Right hindlimb (tissue), 1 donor: ENCODE measurements at regions not wholly inside any gene's neighbourhood (a gene's known extent, or its start where the extent isn't known, plus 50 kb on each side); places are given as distances from the start of the nearest gene placed in this dataset.
"Not testable (repeated sequence)": the region's sequence is repeated elsewhere in the genome, so short reads cannot be mapped to it uniquely, and the experiment has no call there.

Experiments used
- DNase-seq: peaks from one replicate; pipeline ENCODE4 v3.0.0-alpha.2; 2018

DNA sequence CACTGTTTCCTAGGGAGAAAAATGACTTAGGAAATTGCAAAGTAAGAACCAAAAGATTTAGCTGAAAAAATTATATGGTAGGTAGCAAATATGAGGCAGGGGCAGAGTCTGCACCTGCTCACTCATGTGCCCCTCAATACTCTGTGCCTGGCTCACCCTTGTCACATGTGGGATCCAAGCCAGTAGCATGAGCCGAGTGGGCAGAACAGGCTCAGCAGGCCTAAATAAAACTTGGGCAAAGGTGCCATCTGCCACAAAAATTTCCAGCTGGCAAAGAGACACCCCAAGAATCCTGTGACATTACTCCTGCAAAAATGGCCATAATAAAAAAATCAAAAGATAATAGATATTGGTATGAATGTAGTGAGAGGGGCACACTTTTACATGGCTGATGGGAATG, 1321.2 kb downstream of the NCAM2 start:
- DNase-seq: no peak

DNA sequence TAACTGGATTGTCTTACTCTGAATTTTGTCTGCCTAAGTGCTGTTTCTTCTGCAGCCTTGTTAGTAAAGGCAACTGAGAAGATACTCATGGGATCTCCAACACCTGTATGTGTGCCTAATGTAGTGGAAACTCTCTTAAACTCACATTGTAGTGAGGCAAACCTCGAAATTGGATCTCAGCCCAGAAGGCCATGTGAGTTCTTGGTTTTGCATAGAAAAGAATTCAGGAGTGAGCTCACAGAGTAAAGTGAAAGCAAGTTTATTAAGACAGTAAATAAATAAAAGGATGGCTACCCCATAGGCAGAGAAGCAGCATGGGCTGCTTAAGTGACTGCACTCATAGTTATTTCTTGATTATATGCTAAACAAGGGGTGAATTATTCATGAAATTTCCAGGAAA, 1344.7 kb downstream of the NCAM2 start:
- peak; percentile 48 for DNase-seq

DNA sequence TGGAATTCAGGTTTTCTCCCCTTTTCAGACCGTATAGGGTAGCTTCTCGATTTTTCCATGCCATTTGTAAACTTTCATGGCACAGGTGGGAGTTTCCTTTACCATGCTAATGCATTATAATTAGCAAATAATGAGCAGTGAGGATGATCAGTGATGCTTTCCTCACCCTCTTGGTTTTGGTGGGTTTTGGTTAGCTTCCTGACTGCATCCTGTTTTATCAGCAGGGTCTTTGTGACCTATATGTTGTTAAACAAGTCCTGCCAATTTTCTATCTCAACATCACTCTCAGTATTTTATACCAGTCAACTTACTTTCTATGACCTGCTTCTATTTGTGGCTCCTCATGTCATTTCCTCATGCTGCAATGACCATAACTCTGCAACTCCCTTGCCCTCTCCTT, 1345.1 kb downstream of the NCAM2 start:
- DNase-seq: no peak

DNA sequence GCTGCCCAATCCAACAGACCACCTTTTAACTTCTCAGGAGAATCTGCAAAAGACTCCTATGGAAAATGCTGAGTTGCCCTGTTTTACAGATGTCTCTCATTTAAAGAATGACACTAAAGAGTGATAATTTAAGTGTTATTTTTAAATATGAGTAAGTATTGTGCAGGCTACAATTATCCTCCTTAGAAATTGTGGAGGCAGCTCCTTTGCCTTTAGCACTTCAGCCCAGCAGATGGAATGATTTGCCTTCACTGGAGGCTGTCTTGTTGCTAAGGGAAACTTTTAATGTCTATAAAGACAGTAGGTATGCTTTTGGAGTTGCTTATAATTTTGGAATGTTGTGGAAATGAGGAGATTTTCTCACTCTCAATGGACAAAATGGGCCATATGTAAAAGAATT, 1345.5 kb downstream of the NCAM2 start:
- no peak for DNase-seq

DNA sequence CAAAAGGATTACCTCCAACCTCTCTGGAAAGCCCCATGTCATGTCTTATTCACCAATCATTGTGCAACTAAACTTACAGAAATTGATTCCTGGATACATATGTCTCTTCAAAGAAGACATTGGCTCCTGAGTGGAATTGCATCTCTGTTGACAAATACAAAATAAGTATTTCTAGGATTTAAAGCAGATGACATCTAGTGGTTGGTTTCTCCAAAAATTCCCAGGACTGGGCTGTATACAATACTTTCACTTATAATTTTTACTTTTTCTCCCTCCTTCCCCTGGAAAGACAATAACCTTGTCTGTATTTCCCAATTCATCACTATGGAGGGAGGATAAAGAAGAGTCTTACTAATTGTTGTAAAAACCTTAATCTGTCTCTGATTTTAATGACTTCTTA, 1347.4 kb downstream of the NCAM2 start:
- no peak for DNase-seq

DNA sequence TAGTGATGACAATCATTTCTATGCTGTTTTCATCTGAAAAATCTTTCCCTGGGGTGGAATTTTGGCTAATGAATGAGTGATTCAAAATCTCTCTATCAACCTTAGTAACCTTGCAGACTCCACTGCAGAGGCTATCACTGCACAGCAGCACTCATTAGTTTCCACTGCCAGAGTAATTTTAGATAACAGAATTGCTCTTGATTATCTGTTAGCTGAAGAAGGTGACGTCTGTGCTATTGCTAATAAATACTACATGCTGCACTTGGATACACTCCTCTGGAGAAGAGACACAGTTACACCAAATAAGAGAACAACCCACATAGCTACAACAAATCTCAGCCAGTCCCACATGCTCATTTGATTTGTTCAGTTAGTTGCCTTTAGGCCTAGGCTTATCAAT, 1348.4 kb downstream of the NCAM2 start:
- no peak for DNase-seq

DNA sequence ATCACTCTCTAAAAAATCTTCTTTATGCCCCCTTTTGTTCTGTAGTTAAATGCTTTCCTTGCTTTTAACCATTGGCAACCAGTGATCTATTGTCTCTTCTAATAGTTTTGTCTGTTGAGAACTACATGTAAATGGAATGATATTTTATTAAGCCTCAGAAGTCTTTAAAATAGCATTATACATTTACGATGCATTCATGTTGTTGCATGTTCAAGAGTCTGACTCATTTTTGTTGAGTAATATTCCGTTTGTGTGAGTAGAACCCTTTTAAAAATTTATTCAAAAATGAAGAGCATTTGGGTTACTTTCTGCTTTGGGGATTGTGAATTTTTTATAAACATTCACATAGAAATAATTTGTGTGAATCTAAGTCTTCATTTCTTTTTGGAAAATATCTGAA, 1352.9 kb downstream of the NCAM2 start:
- DNase-seq: no peak

DNA sequence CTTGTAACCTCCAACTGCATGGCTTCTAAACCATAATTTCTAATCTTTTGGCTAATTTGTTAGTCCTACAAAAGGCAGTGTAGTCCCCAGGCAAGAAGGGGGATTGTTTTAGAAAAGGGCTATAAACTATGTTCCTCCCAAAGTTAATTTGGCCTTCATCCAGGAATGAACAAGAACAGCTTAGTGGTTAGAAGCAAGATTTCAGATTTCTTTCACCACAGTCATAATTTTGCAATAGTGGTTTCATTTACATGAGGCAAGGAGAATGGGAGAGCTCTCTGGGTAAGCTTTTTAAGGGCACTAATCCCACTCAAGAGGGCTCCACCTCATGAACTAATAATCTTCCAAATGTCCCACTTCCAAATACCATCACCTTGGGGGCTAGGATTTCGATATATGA, 1353.9 kb downstream of the NCAM2 start:
- DNase-seq: no peak

DNA sequence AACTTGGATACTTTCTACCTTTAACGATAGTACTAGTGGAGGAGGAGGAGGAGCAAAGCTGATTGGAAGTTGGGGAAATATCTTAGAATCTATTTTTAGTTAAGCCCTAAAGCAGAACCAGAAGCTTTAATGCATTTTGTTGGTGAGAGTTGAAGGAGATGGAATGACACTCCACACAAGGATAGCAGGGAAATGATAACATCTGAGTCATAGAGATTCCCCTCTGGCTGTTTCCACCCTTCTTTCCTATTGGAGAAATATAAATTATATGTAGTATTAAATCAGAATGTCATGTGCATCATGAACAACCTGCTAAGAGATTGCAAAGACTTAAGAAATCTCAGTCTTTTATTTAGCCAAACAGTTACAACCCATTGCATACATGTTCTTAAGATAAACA, 1357.7 kb downstream of the NCAM2 start:
- DNase-seq: no peak

DNA sequence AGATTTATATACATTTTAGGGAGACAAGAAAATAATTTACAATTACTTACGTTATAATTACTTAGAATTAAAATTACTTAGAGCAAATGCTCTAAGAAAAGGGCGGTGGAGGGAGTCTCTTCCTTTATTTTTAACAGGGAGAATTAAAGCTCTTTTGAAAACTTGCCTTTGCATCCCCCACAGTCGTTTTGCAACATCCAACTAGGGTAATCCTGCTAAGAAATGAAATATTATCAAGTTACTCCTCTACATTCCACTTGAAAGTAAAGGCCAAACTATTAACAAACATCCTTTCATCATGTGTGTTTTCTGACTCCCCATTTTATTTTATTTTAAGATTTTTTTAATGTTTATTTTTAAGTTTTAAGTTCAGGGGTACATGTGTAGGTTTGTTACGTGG, 1358.5 kb downstream of the NCAM2 start:
- DNase-seq: no peak

DNA sequence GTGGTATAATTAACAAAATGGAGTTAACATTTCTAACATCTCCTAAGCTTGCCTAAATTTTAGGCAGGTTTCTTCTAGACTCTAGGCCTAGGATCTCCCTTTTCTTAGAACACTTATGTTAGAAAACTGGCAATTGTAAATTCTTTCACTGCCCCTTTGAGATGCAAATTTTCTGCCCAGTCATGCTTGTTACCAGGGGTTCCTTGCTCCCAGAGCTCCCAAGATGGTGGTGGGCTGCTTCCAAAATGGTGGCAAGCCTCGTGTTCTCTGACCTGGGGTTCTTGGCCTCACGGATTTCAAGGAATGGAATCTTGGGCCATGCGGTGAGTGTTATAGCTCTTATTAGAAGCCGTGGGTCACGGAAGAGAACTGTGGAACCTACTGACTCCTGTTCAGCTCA, 1361.4 kb downstream of the NCAM2 start:
- not testable (repeated sequence) for DNase-seq

DNA sequence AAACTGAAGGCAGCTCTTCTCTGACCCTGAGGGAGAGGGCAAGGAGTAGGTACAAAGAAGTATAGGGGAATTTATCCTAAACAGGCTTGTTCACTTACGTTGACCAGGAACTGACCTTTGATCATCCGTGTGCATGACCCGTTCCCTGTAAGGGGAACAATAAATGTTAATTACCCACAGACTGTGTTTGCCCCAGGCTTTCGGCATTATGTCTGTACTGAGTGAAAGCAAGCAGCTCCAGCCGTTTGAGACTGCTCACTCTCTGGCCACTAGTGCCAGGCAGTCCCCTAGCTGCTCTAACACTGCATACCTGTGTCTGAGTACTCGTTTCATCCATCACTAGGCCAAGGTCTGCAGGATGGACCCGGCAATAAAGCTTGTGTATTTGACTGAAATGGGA, 1365.3 kb downstream of the NCAM2 start:
- no peak for DNase-seq

DNA sequence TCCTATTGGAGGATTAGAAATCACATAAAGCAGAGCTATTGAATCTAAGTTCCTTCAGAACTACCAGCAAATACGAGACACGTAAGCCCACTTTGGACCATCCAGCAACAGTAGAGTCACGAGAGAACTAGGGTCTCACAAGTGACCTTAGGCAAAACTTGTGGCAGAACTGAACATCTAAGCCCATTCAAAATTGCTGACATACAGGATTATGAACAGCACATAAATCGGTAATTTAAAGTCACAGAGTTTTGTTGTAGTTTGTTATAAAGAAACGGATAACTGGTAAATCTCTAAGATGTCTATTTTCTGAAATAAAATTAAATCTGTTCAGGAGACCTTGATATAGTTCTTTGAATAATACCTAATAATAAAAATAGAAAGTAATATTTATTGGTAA, 1366.0 kb downstream of the NCAM2 start:
- DNase-seq: no peak

DNA sequence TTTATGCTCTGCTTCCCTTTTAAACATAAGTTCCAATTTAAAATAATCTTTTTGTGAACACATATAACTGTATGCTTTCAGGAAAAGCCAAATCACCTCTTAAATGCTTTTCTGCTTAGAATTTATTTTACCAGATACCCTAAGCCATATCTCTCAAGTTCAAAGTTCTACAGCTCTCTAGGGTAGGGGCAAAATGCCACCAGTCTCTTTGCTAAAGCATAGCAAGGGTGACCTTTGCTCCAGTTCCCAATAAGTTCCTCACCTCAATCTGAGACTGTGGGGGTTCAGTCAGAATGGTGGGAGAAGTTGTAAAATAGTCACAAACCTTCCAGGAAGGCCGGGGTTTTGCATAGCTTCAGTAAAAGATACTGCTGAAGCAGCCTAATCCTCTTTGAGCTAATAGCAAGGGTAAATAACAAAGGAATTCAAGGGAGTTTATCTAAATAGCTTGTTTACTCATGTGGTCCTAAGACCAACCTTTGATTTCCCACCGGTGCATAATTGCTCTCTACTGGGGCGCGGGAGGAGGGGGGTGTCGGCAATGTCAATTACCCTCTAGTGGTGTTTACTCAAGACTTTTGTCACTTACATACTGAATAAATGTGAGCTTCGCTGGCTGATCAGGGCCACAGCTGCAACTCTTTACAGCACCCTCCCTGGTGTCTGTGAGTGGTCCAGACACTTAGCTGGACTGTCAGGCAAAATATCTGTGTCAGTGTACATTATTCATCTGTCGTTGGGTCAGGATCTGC, 1376.2 kb downstream of the NCAM2 start:
- DNase-seq: no peak

DNA sequence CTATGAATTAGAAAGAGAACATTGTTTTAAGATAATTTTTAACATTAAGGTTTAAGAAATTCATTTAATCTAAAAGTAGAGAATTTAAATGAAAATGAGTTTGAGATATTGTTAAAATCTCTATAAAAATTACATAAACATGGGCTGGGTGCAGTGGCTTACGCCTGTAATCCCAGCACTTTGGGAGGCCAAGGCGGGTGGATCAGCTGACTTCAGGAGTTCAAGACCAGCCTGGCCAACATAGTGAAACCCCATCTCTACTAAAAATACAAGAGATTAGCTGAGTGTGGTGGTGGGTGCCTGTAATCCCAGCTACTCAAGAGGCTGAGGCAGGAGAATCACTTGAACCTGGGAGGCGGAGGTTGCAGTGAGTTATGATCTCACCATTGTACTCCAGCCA, 1379.6 kb downstream of the NCAM2 start:
- DNase-seq: not testable (repeated sequence)

DNA sequence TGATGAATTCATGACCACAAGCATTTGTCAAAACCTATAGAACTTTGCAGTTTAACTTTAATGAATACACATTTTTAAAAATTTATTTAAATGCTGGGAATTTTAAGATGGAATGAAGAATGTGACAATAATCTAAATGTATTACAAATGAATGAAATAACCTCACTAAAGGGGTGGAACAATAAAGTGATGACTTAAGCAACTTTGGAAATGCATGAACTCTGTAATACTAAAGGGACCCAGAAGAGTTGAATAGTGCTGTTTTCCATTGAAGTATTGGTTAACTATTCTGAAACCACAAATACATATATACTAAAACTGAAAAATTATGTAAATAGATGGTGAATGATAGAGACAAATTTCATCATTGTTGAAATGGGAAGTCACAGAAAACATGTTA, 1395.1 kb downstream of the NCAM2 start:
- no peak for DNase-seq

DNA sequence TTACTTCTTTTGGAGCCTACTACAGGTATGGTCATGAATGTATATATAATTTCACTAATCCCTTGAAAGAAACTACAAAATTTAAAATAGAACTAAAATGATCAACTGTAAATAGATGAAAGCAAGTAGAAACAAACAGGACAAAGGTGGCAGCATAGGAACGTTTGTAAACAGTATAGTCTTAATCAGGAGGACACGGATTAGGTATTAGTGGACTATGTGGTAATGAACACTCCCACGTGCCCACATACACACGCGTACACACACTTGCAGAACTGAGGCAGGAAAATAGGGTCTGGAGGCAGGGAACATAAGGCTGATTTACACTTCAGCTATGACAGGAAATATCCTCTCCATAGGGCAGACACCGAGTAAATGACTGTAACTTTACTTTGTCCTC, 1397.8 kb downstream of the NCAM2 start:
- no peak for DNase-seq

DNA sequence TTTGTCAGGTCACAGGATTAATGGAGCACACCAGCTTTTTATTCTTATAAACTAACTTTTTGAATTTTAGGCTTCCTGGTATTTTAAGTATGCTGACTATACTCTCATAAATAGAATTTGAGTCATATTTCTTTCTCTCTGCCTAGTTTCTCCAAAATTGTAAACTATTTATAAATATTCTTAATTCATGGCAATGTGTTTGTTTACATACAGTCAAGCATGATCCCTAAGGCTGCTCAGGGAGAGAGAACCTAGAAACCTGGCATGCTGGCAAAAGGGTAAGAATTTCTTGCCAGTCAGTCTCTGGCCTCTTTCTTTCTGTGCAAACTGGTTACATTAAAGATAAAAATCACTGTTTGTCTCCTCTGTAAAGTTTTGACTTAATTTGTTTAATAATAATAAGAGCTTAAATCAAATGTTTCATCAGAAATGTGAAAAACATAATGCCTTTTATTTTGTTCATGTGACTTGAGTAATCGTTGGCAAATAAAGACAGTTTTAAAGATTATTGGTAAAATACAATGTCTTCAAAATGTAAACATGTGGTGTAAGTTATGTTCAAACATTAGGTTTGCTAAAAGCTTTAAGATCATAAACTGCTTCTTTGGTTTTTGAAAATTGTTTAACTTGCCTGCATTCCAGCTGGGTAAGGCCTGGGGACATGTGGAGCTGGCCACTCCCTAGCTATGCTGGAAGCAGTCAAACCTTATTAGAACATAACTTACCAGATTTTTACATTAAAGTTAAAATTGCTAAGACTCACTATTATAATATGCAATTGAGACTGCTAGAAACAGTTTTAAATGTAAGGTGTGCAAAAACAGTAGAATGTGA, 1401.7 kb downstream of the NCAM2 start:
- no peak for DNase-seq

DNA sequence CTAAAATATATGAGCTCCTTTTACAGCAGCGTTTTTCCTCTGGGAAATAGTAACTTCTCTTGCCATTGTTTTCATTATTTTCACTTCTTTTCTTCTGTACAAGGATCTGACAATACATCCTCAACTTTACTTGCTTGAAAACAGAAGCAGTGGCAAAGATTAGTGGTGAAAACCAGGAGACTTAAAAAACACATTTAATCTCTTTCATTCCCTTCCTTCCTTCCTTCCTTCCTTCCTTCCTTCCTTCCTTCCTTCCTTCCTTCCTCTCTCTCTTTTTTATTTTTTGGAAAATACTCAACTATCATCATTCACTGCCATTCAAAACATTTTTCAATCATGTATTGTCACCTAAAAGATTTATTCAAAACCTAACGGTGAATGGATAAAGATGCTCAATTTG, 1411.4 kb downstream of the NCAM2 start:
- no peak for DNase-seq

DNA sequence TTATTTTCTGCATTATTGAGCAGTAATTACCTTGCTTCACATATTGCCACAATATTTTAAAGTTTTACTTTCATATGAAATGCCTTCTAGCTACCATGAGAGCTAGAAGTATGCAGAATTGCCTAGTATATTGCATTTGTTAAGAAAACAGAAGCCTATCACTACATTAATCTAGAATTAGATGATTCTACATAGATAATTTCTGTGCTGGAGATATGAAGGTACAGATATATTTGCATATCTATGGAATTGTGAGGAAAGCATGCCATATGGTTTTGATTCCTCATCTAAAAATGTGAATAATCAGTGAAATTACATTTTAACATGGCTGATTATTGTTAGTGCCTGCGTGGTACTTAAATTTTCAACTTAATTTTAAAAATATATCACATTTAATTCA, 1418.3 kb downstream of the NCAM2 start:
- DNase-seq: no peak

DNA sequence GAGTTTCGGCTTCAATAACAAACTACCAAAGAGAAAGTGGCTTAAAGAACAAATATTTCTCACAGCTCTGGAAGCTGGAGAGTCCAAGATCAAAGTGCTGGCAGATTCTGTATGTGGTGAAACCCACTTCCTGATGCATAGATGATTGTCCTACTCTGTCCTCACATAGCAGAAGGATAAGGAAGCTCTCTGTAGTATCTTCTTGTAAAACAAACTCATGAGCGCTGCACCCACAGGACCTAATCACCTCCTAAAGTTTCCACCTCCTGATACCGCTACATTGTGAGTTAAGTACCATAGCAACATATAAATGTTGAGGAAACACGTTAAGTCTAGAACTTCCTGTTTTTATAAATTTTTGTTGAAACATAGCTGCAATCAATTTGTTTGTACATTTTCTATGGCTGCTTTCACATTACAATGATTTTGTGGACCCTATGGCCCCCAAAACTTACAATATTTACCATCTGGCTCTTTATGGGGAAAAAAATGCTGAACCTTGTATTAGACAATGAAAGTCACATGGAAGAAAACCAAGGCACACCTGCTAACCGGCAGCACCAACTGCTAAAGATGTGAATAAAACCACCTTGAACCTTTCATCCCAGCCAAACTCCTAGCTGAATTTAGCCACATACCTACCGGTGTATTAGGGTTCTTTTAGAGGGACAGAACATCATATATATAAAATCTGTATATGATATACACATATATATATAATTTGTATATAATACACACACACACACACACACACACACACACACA, 1423.4 kb downstream of the NCAM2 start:
- DNase-seq: no peak

DNA sequence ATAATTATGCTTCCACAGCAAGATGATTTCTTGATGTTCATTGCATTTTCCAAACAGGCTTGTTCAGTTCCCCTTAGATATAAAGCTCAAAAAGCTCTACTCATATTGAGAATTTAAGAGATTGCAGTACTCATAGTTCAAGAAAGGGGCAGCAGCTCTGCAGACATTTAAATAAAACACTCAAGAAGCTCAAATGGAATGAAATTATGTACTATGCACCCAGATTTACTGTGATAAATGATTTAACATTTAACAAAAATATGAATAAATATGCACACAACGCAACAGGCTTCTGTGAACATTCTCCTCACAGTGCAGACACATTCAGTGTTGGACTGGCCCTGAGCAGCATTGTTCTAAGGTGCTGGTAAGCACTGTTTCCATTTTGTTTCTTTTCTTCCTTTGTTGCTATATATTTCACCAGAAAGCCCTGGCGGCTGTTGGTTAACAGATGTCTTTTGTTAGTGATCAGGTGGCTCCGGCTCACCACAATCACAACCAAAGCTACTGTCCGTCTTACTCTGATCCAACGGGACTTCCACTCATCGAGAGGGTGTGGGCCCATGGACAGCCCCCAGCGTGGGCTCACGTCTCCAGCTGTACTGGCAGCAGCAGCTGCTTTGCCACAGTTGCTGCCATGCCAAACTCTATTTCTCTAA, 1440.3 kb downstream of the NCAM2 start:
- DNase-seq: no peak

DNA sequence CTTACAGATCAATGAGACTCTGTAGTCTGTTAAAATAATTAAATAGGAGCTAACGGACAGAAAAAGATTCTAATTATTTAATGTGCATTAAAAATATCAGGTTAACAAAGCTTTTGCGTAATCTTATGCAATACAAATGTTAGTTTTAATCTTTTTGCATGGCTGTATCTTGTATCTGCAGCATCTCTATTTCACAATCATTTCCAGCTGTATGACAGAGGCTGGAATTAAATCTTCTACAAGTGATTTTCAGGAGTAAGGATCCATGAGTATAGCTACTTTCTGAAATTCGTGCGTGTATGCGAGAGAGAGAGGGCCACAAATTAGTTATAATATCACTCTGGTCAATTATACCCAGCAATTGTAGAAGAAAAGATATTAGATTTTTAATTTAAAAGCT, 1446.8 kb downstream of the NCAM2 start:
- DNase-seq: no peak
